H4 (cell line): ENCODE measurements at regions not wholly inside any gene's neighbourhood (a gene's known extent, or its start where the extent isn't known, plus 50 kb on each side); places are given as distances from the start of the nearest gene placed in this dataset.
"Not testable (repeated sequence)": the region's sequence is repeated elsewhere in the genome, so short reads cannot be mapped to it uniquely, and the experiment has no call there.

Experiments used
- DNase-seq: peaks from one replicate; pipeline ENCODE4 v3.0.0-alpha.2; 2015; ENCODE audit warnings: low spot score

GRCh38 chr2:90052113-90052631, 1360.7 kb downstream of the RPIA start:
- not testable (repeated sequence) for DNase-seq

GRCh38 chr2:90069290-90069894, 1377.9 kb downstream of the RPIA start:
- DNase-seq, result no peak

- DNase-seq, result no peak
Observed at GRCh38 chr2:90076311-90076710, 1384.8 kb downstream of the RPIA start.

GRCh38 chr2:90077948-90078347, 1386.5 kb downstream of the RPIA start:
- DNase-seq, result no peak

- no peak for DNase-seq
Observed at GRCh38 chr2:90079374-90079773, 1387.9 kb downstream of the RPIA start.

- not testable (repeated sequence) for DNase-seq
Observed at GRCh38 chr2:90087792-90088191, 1396.3 kb downstream of the RPIA start.

- DNase-seq, result not testable (repeated sequence)
Observed at GRCh38 chr2:90093571-90094270, 1402.2 kb downstream of the RPIA start.

- not testable (repeated sequence) for DNase-seq
Observed at GRCh38 chr2:90097617-90098016, 1406.1 kb downstream of the RPIA start.

GRCh38 chr2:90105142-90105541, 1413.7 kb downstream of the RPIA start:
- DNase-seq, result not testable (repeated sequence)

GRCh38 chr2:90123409-90123808, 1431.9 kb downstream of the RPIA start:
- peak; percentile 2 for DNase-seq

- DNase-seq, result not testable (repeated sequence)
Observed at GRCh38 chr2:90139046-90139445, 1447.6 kb downstream of the RPIA start.

GRCh38 chr2:90141558-90141957, 1450.1 kb downstream of the RPIA start:
- DNase-seq, result not testable (repeated sequence)

GRCh38 chr2:90151805-90152204, 1460.3 kb downstream of the RPIA start:
- DNase-seq, result not testable (repeated sequence)

GRCh38 chr2:90170978-90171377, 1479.5 kb downstream of the RPIA start:
- not testable (repeated sequence) for DNase-seq

- not testable (repeated sequence) for DNase-seq
Observed at GRCh38 chr2:90173081-90173480, 1481.6 kb downstream of the RPIA start.

GRCh38 chr2:90179591-90179990, 1488.1 kb downstream of the RPIA start:
- not testable (repeated sequence) for DNase-seq

- peak; percentile 7 for DNase-seq
Observed at GRCh38 chr2:90207454-90208058, 1516.1 kb downstream of the RPIA start.

GRCh38 chr2:90209009-90209408, 1517.5 kb downstream of the RPIA start:
- DNase-seq, result no peak

- DNase-seq, result no peak
Observed at GRCh38 chr2:90209806-90210205, 1518.3 kb downstream of the RPIA start.

GRCh38 chr2:90215880-90216279, 1524.4 kb downstream of the RPIA start:
- DNase-seq, result not testable (repeated sequence)

- not testable (repeated sequence) for DNase-seq
Observed at GRCh38 chr2:90216801-90217200, 1525.3 kb downstream of the RPIA start.

- not testable (repeated sequence) for DNase-seq
Observed at GRCh38 chr2:90218534-90218933, 1527.1 kb downstream of the RPIA start.
